SK-N-MC (cell line): ENCODE measurements at regions not wholly inside any gene's neighbourhood (a gene's known extent, or its start where the extent isn't known, plus 50 kb on each side); places are given as distances from the start of the nearest gene placed in this dataset.

ENCODE experiments used
- EZH2 ChIP-seq: fragments of 200-600 bp; sonication (generic); IDR thresholded peaks from one replicate; pipeline ENCODE4 v1.6.1; 2017; ENCODE audit warnings: antibody characterized with exemption
- FOXP2 ChIP-seq: optimal IDR thresholded peaks from 2 replicates; pipeline ENCODE3; 2011; ENCODE audit warnings: mild to moderate bottlenecking, moderate library complexity; ENCODE audit not compliant: insufficient read depth; ENCODE audit errors: extremely low read length, control extremely low read depth
- POLR2AphosphoS5 ChIP-seq: IDR thresholded peaks from 2 replicates; pipeline ENCODE4 v1.6.1; 2012; ENCODE audit warnings: mild to moderate bottlenecking, low read depth, low read length, borderline replicate concordance

DNA sequence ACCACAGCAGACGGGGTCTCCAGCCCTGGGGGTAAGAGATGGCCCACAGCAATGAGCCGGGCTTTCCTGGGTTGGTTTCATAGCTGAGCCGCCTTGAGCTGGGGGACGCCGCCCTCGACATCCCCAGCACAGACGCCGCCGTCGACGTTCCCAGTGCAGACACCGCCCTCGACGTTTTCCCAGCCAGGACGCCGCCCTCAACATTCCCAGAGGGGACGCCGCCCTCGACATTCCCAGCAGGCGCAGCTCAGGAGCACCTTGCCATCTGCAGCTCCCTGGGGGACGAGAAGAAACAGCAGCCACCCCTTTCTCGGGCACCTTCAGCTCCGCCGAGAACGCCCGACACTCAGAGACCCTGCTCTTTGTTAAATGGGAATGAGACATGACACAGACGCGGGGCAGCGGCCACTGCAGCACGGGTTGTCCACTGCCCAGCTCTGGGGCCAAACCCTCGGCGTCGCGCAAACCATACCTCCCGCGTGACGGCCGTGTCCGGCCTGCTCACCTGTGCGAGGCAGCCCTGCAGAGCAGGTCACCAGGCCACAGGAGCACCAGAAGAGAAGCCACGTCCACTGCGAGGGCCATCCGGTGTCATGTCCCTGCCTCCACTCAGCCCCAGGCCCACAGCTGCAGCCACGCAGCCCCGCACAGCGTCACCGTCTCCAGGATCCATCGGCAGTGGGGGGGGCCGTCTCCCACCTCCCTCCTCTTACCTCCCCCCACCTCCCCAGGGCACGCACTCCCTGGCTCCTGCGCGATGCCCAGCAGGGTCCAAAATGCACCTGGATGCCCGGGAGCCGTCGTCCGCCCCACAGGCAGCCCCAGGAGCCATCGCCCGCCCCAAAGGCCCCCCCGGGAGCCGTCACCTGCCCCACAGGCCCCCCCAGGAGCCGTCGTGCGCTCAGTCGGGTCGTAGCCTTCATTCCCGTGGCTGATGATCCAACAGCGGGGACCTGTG is 77.4 kb upstream of the GALNT9 start:
- no peak for TF ChIP-seq EZH2
- no peak for TF ChIP-seq FOXP2
- TF ChIP-seq POLR2AphosphoS5, result no peak
